SH-SY5Y (cell line): ENCODE measurements at regions not wholly inside any gene's neighbourhood (a gene's known extent, or its start where the extent isn't known, plus 50 kb on each side); places are given as distances from the start of the nearest gene placed in this dataset.

ENCODE experiments used
- GATA2 ChIP-seq: IDR thresholded peaks from 2 replicates; pipeline ENCODE4 v1.6.1; 2011; ENCODE audit warnings: mild to moderate bottlenecking, low read depth, low read length
- GATA3 ChIP-seq: IDR thresholded peaks from 2 replicates; pipeline ENCODE4 v1.6.1; 2011; ENCODE audit warnings: low read depth, mild to moderate bottlenecking, low read length, moderate library complexity

- no peak for TF ChIP-seq GATA3
- no peak for TF ChIP-seq GATA2
Observed at GRCh38 chr10:2913474-2913873, 153.9 kb upstream of the PFKP start.
